Loucy (cell line): ENCODE measurements at regions not wholly inside any gene's neighbourhood (a gene's known extent, or its start where the extent isn't known, plus 50 kb on each side); places are given as distances from the start of the nearest gene placed in this dataset.

Experiments used
- H2AFZ ChIP-seq: fragments of 200-600 bp; sonication (generic); 2 replicates; pipeline ENCODE4 v1.6.0; 2016; ENCODE audit warnings: antibody characterized with exemption, mild to moderate bottlenecking, low read length, moderate library complexity
- H3F3A ChIP-seq: fragments of 200-600 bp; 2 replicates; pipeline ENCODE4 v1.6.0; 2016; ENCODE audit warnings: antibody characterized with exemption, low read depth, mild to moderate bottlenecking
- H3K27me3 ChIP-seq: fragments of 200-600 bp; sonication (generic); 2 replicates; pipeline ENCODE4 v1.6.1; 2014; ENCODE audit warnings: low read length, mild to moderate bottlenecking; ENCODE audit not compliant: insufficient read depth, poor library complexity, severe bottlenecking
- H3K36me3 ChIP-seq: fragments of 200-600 bp; sonication (generic); 2 replicates; pipeline ENCODE4 v1.6.1; 2016; ENCODE audit warnings: low read length; ENCODE audit not compliant: insufficient read depth
- H3K4me1 ChIP-seq: fragments of 200-600 bp; sonication (generic); 2 replicates; pipeline ENCODE4 v1.5.1; 2014; ENCODE audit warnings: low read length, mild to moderate bottlenecking; ENCODE audit not compliant: insufficient read depth, poor library complexity, severe bottlenecking
- H3K4me2 ChIP-seq: fragments of 200-600 bp; sonication (generic); 2 replicates; pipeline ENCODE4 v1.6.0; 2014; ENCODE audit warnings: antibody characterized with exemption, low read length, low read depth, mild to moderate bottlenecking; ENCODE audit not compliant: poor library complexity, severe bottlenecking
- H3K4me3 ChIP-seq: fragments of 200-600 bp; sonication (generic); 2 replicates; pipeline ENCODE4 v1.5.1; 2014; ENCODE audit warnings: low read length, mild to moderate bottlenecking, mixed read lengths; ENCODE audit not compliant: poor library complexity, severe bottlenecking
- H3K79me2 ChIP-seq: fragments of 200-600 bp; sonication (generic); 2 replicates; pipeline ENCODE4 v1.6.1; 2014; ENCODE audit warnings: low read length; ENCODE audit not compliant: insufficient read depth
- H3K9ac ChIP-seq: fragments of 200-600 bp; sonication (generic); 2 replicates; pipeline ENCODE4 v1.6.0; 2014; ENCODE audit warnings: mild to moderate bottlenecking, low read depth, low read length, moderate library complexity; ENCODE audit not compliant: poor library complexity, severe bottlenecking
- H3K9me2 ChIP-seq: fragments of 200-600 bp; sonication (generic); replicated peaks from 2 replicates; pipeline ENCODE4 v1.6.1; 2016; ENCODE audit warnings: low read depth, low read length, mixed read lengths
- H3K9me3 ChIP-seq: fragments of 200-600 bp; sonication (generic); 2 replicates; pipeline ENCODE4 v1.6.1; 2014; ENCODE audit warnings: mild to moderate bottlenecking, antibody characterized with exemption, low read length, low read depth; ENCODE audit not compliant: insufficient read depth
- H4K20me1 ChIP-seq: fragments of 200-600 bp; sonication (generic); 2 replicates; pipeline ENCODE4 v1.6.0; 2014; ENCODE audit warnings: antibody characterized with exemption, low read length, mild to moderate bottlenecking; ENCODE audit not compliant: insufficient read depth, poor library complexity, severe bottlenecking
- CTCF ChIP-seq: fragments of 200-600 bp; sonication (generic); conservative IDR thresholded peaks from 2 replicates; pipeline ENCODE4 v1.5.1; 2014; ENCODE audit warnings: mild to moderate bottlenecking, antibody characterized with exemption, low read length
- EZH2phosphoT487 ChIP-seq: fragments of 200-600 bp; IDR thresholded peaks from 2 replicates; pipeline ENCODE4 v1.6.1; 2018; ENCODE audit warnings: antibody characterized with exemption, mild to moderate bottlenecking, moderate library complexity, borderline replicate concordance

DNA sequence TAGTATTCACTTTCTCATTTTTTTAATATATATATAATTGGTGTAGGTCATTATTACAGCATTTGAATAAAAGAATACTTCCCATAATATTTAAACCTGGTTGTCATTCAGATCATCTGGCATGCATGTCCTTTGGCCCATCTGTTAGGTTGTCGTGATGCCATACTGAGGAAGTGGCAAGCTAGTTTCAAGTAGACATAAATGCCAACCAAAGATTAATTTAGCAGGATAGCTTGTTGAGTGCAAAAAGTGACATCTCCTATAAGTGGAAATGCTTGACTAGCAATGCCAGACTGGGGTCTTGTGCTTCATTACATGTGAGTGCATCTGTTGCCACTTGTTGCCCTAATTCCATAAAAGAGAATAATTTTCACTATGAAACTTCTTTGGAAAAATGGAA is 1044.7 kb downstream of the GRIK2 start:
- H3K36me3 ChIP-seq = no peaks in the 10 kb centered on the region
- H4K20me1 ChIP-seq = no peaks in the 10 kb centered on the region
- H2AFZ ChIP-seq = no peak overlapping the region
- no peak overlapping the region for H3K4me3 ChIP-seq
- H3K9ac ChIP-seq = no peak overlapping the region
- H3F3A ChIP-seq = no peaks in the 10 kb centered on the region
- no peak overlapping the region for H3K4me2 ChIP-seq
- H3K27me3 ChIP-seq = no peaks in the 10 kb centered on the region
- H3K9me3 ChIP-seq = no peaks in the 10 kb centered on the region
- TF ChIP-seq EZH2phosphoT487 = no peak
- TF ChIP-seq CTCF = no peak
- H3K9me2 ChIP-seq = no peaks in the 10 kb centered on the region
- H3K79me2 ChIP-seq = no peaks in the 10 kb centered on the region
- no peaks in the 10 kb centered on the region for H3K4me1 ChIP-seq

DNA sequence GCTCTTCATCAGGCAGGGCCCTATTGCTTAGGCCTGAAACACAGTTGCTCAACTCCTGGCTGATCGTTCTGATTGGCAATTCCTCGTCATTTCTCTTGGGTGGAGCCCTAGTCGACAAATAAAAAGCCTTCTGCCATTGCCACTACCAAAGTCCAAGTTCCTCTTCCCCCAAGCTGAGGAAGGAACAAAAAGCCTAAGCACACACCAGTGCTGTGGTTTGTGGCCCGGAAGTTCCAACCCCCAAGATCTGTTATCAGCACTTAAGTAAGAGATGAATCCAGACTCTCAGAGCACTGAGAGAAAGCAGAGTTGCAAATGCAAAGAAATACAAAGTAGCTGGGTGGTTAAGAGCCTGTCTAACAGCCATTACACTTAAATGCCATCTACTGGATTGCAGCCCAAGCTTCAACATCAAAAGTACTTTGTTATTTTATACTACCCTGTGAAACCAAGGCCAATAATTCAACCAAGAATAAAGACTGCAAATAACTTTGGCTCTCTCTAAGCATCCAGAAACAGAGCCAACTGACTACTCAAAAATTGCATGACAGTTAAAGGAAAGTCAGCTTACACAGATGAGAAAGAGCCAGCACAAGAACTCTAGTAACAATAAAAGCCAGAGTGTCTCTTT is 1024.0 kb downstream of the GRIK2 start:
- no peak overlapping the region for H2AFZ ChIP-seq

DNA sequence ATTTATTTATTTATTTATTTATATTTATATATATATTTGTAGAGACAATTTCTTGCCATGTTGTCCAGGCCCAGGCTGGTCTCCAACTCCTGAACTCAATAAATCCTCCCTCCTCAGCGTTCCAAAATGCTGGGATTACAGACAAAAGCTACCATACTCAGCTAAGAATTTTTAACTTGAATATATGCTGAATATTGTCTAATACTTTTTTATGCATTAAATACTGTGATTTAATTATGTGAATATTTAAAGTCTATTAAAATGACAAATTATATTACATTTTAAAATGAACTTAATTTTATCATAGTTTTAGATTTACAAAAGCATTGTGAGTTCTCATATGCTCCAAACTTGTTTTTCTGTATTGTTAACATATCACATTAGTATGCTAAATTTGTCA is 1022.4 kb downstream of the GRIK2 start:
- Histone ChIP-seq H3K4me2 (no peak overlapping the region), H3K9ac (no peak overlapping the region), H2AFZ (no peak overlapping the region), H3F3A (0 out of 2 replicates have a peak, but pooled peaks cover 4% of the 10 kb centered on the region), H3K9me3 (no peaks in the 10 kb centered on the region), H3K36me3 (no peaks in the 10 kb centered on the region), H3K27me3 (no peaks in the 10 kb centered on the region), H3K9me2 (no peaks in the 10 kb centered on the region), H3K4me1 (no peaks in the 10 kb centered on the region), H4K20me1 (no peaks in the 10 kb centered on the region), H3K4me3 (no peak overlapping the region), H3K79me2 (no peaks in the 10 kb centered on the region)
- TF ChIP-seq CTCF (no peak), EZH2phosphoT487 (no peak)

More for the DNA sequence above, 1024.0 kb downstream of the GRIK2 start:
- no peaks in the 10 kb centered on the region for H3K9me3 ChIP-seq
- no peaks in the 10 kb centered on the region for H3K36me3 ChIP-seq
- TF ChIP-seq CTCF = no peak
- TF ChIP-seq EZH2phosphoT487 = no peak
- H3K4me3 ChIP-seq = no peak overlapping the region
- 0 out of 2 replicates have a peak, but pooled peaks cover 4% of the 10 kb centered on the region for H3F3A ChIP-seq
- no peaks in the 10 kb centered on the region for H3K9me2 ChIP-seq
- no peak overlapping the region for H3K9ac ChIP-seq
- no peaks in the 10 kb centered on the region for H3K4me1 ChIP-seq
- H3K4me2 ChIP-seq = peak overlapping the region; percentile 15
- no peaks in the 10 kb centered on the region for H3K27me3 ChIP-seq
- no peaks in the 10 kb centered on the region for H4K20me1 ChIP-seq
- no peaks in the 10 kb centered on the region for H3K79me2 ChIP-seq
